ENCODE measurements at regions not wholly inside any gene's neighbourhood (a gene's known extent, or its start where the extent isn't known, plus 50 kb on each side); places are given as distances from the start of the nearest gene placed in this dataset.
"Not testable (repeated sequence)": the region's sequence is repeated elsewhere in the genome, so short reads cannot be mapped to it uniquely, and the experiment has no call there.

- H3K4me2 ChIP-seq (ENCODE audit: low read length), result peak overlapping the region; percentile 41
- H3K27me3 ChIP-seq (ENCODE audit: insufficient read depth, low read length); H2AFZ ChIP-seq (ENCODE audit: low read depth, low read length, poor library complexity, severe bottlenecking); H4K20me1 ChIP-seq (ENCODE audit: insufficient read depth); H3K79me2 ChIP-seq (ENCODE audit: insufficient read depth, low read length); H3K36me3 ChIP-seq (ENCODE audit: control insufficient read depth in 1 of 2, insufficient read depth in 2 of 2, low read length in 2 of 2); H3K4me1 ChIP-seq (ENCODE audit: control insufficient read depth in 1 of 2, insufficient read depth in 2 of 2, low read length in 2 of 2); POLR2A ChIA-PET; H3K9me2 ChIP-seq (ENCODE audit: insufficient read depth); intact Hi-C loops (cut with micrococcal nuclease); RAD21 ChIA-PET (ENCODE audit: low non-redundant PET in 1 of 2, low total read pairs in 2 of 2, uncharacterized antibody in 2 of 2, unreplicated experiment in 2 of 2); DNase-seq (ENCODE audit: low read depth, low spot score); BruUV-seq (replicated peaks); H3K9ac ChIP-seq (ENCODE audit: low read length); H3K4me3 ChIP-seq (replicated peaks in 1 of 2; ENCODE audit: low read depth in 1 of 2, low read length in 2 of 2); H3K27ac ChIP-seq (ENCODE audit: low read depth, low read length); H3K9me3 ChIP-seq (ENCODE audit: control insufficient read depth in 1 of 2, insufficient read depth in 1 of 2, low read depth in 1 of 2, low read length in 2 of 2): not testable (repeated sequence)
- CTCF ChIA-PET, result interaction anchor here (0.8 to 1.1 kb wide), 2 partner anchors 41 to 162 kb away, joined by 3 to 5 read pairs; no protein-coding TSS in a partner anchor
- peak; percentile 59 for ATAC-seq
- 0 out of 6 replicates have a peak, but pooled peaks of 1 of the 3 experiments have one; percentile 6 for TF ChIP-seq CTCF (IDR thresholded peaks at IDR 0.05 in 2 of 3, conservative IDR thresholded peaks at IDR 0.05 in 1 of 3; ENCODE audit: borderline replicate concordance in 1 of 3, insufficient read depth in 1 of 3, low read depth in 2 of 3, low read length in 2 of 3)
Measured at GRCh38 chr14:34139160-34140121, 188.6 kb upstream of the EGLN3 start.

- H3K4me1 ChIP-seq (ENCODE audit: control insufficient read depth in 1 of 2, insufficient read depth in 2 of 2, low read length in 2 of 2), result peaks cover 8 to 10% of the 10 kb centered on the region in 2 experiments; a peak in 3 of 4 replicates
- no TSS peak for BruUV-seq (replicated peaks)
- DNase-seq (ENCODE audit: low read depth, low spot score), result no peak
- H4K20me1 ChIP-seq (ENCODE audit: insufficient read depth), result no peaks in the 10 kb centered on the region
- no peak overlapping the region for H3K9ac ChIP-seq (ENCODE audit: low read length)
- no peak overlapping the region for H3K27ac ChIP-seq (ENCODE audit: low read depth, low read length)
- no peaks in the 10 kb centered on the region for H3K36me3 ChIP-seq (ENCODE audit: control insufficient read depth in 1 of 2, insufficient read depth in 2 of 2, low read length in 2 of 2)
- no peak for ATAC-seq
- no peaks in the 10 kb centered on the region for H3K79me2 ChIP-seq (ENCODE audit: insufficient read depth, low read length)
- H3K9me2 ChIP-seq (ENCODE audit: insufficient read depth), result no peaks in the 10 kb centered on the region
- ChIA-PET CTCF (no interaction called here), RAD21 (ENCODE audit: low non-redundant PET in 1 of 2, low total read pairs in 2 of 2, uncharacterized antibody in 2 of 2, unreplicated experiment in 2 of 2) (no interaction called here), POLR2A (no interaction called here)
- intact Hi-C loops (cut with micrococcal nuclease), result no loop called here
- H3K4me2 ChIP-seq (ENCODE audit: low read length), result no peak overlapping the region
- H3K4me3 ChIP-seq (replicated peaks in 1 of 2; ENCODE audit: low read depth in 1 of 2, low read length in 2 of 2), result no peak overlapping the region
- no peak overlapping the region for H2AFZ ChIP-seq (ENCODE audit: low read depth, low read length, poor library complexity, severe bottlenecking)
- no peaks in the 10 kb centered on the region for H3K27me3 ChIP-seq (ENCODE audit: insufficient read depth, low read length)
- no peaks in the 10 kb centered on the region for H3K9me3 ChIP-seq (ENCODE audit: control insufficient read depth in 1 of 2, insufficient read depth in 1 of 2, low read depth in 1 of 2, low read length in 2 of 2)
- TF ChIP-seq REST (IDR thresholded peaks at IDR 0.05; ENCODE audit: low read depth) (no peak), ATF3 (IDR thresholded peaks at IDR 0.05) (no peak), SP1 (IDR thresholded peaks at IDR 0.05; ENCODE audit: low read depth) (no peak), EZH2phosphoT487 (IDR thresholded peaks at IDR 0.05; ENCODE audit: borderline replicate concordance) (no peak), FOSL1 (IDR thresholded peaks at IDR 0.05; ENCODE audit: low read depth) (no peak), ZNF274 (IDR thresholded peaks at IDR 0.05; ENCODE audit: low read depth, low read length) (no peak), ELF1 (IDR thresholded peaks at IDR 0.05; ENCODE audit: borderline replicate concordance, low read depth) (no peak), SRF (IDR thresholded peaks at IDR 0.05; ENCODE audit: low read depth) (no peak), CBX3 (IDR thresholded peaks at IDR 0.05; ENCODE audit: low read depth) (no peak), POLR2AphosphoS5 (IDR thresholded peaks at IDR 0.05; ENCODE audit: low read depth, low read length) (no peak), MAX (IDR thresholded peaks at IDR 0.05) (no peak), SIN3A (IDR thresholded peaks at IDR 0.05; ENCODE audit: low read depth) (no peak), CEBPB (IDR thresholded peaks at IDR 0.05; ENCODE audit: low read depth) (no peak)
Measured at GRCh38 chr14:34138175-34138574, 187.3 kb upstream of the EGLN3 start.

Data from HCT116 (cell line).